HEK293T (cell line): ENCODE measurements at regions not wholly inside any gene's neighbourhood (a gene's known extent, or its start where the extent isn't known, plus 50 kb on each side); places are given as distances from the start of the nearest gene placed in this dataset.

Experiments used
- CTCF ChIA-PET: fragments of 350-600 bp; formaldehyde crosslinking; extraction: SDS; loops from one replicate; lab custom pipeline; 2021; ENCODE audit warnings: antibody characterized with exemption, inconsistent platforms; lab: Yijun Ruan, JAX
- POLR2A ChIA-PET: fragments of 350-600 bp; formaldehyde crosslinking; extraction: SDS; loops from one replicate; lab custom pipeline; 2020; ENCODE audit warnings: antibody characterized with exemption, inconsistent platforms; lab: Yijun Ruan, JAX
- DNase-seq: peaks from one replicate; pipeline ENCODE4 v3.0.0; 2012; ENCODE audit warnings: mixed read lengths; ENCODE audit errors: extremely low spot score
- ARNT ChIP-seq: fragments of 450-650 bp; IDR thresholded peaks from 2 replicates; pipeline ENCODE4 v1.6.1; 2017; ENCODE audit warnings: mild to moderate bottlenecking
- BHLHE40 ChIP-seq: fragments of 450-650 bp; IDR thresholded peaks from 2 replicates; pipeline ENCODE4 v1.6.1; 2016; ENCODE audit warnings: mild to moderate bottlenecking, moderate library complexity, borderline replicate concordance
- CTBP1 ChIP-seq: fragments of 450-650 bp; IDR thresholded peaks from 2 replicates; pipeline ENCODE4 v1.6.1; 2016; ENCODE audit warnings: borderline replicate concordance
- ELF4 ChIP-seq: fragments of 450-650 bp; IDR thresholded peaks from 2 replicates; pipeline ENCODE4 v1.6.1; 2017; ENCODE audit warnings: antibody characterized with exemption
- FOXA1 ChIP-seq: fragments of 450-650 bp; IDR thresholded peaks from 2 replicates; pipeline ENCODE4 v1.6.1; 2016; ENCODE audit warnings: mild to moderate bottlenecking
- FOXK2 ChIP-seq: fragments of 450-650 bp; IDR thresholded peaks from 2 replicates; pipeline ENCODE4 v1.6.1; 2016; ENCODE audit warnings: mild to moderate bottlenecking
- FOXM1 ChIP-seq: fragments of 450-650 bp; IDR thresholded peaks from 2 replicates; pipeline ENCODE4 v1.6.1; 2017; ENCODE audit warnings: mild to moderate bottlenecking, borderline replicate concordance
- HDGF ChIP-seq: fragments of 450-650 bp; IDR thresholded peaks from 2 replicates; pipeline ENCODE4 v1.6.1; 2017; ENCODE audit warnings: antibody characterized with exemption, borderline replicate concordance
- L3MBTL2 ChIP-seq: fragments of 450-650 bp; conservative IDR thresholded peaks from 2 replicates; pipeline ENCODE4 v1.6.1; 2016; ENCODE audit warnings: mild to moderate bottlenecking
- LEF1 ChIP-seq: fragments of 450-650 bp; IDR thresholded peaks from 2 replicates; pipeline ENCODE4 v1.6.1; 2017; ENCODE audit warnings: mild to moderate bottlenecking, borderline replicate concordance
- NFRKB ChIP-seq: fragments of 450-650 bp; IDR thresholded peaks from 2 replicates; pipeline ENCODE4 v1.6.1; 2016; ENCODE audit warnings: mild to moderate bottlenecking, moderate library complexity
- PKNOX1 ChIP-seq: fragments of 450-650 bp; IDR thresholded peaks from 2 replicates; pipeline ENCODE4 v1.6.1; 2016
- SP1 ChIP-seq: fragments of 450-650 bp; IDR thresholded peaks from 2 replicates; pipeline ENCODE4 v1.6.1; 2017
- SUZ12 ChIP-seq: fragments of 450-650 bp; IDR thresholded peaks from 2 replicates; pipeline ENCODE4 v1.6.1; 2016; ENCODE audit warnings: mild to moderate bottlenecking
- TARDBP ChIP-seq: fragments of 450-650 bp; IDR thresholded peaks from 2 replicates; pipeline ENCODE4 v1.6.1; 2016
- ZNF384 ChIP-seq: fragments of 450-650 bp; IDR thresholded peaks from 2 replicates; pipeline ENCODE4 v1.6.1; 2016

DNA sequence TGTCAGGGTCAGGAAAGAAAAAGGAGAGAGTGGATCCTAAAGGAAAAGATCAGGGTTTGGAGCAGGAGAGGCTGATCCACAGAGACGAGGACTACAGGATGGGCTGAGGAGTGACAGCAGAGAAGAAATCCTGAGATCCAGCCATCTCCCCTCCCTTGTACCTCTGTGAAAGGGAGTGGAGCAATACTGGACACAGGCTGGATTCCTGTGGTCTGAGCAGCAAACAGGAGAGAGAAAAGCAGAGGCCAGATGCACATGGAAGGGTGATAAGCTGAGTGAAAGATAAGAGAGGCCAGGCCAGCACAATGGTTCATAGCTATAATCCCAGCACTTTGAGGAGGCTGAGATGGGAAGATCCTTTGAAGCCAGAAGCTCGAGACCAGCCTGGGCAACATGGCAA is 472.1 kb upstream of the TSHZ3 start:
- POLR2A ChIA-PET = no interaction called here
- DNase-seq = no peak
- CTCF ChIA-PET = no interaction called here
- TF ChIP-seq ARNT (no peak), HDGF (no peak), FOXA1 (no peak), FOXM1 (no peak), ZNF384 (no peak), SUZ12 (no peak), ELF4 (no peak), LEF1 (no peak), PKNOX1 (no peak), FOXK2 (no peak), CTBP1 (no peak), NFRKB (no peak), BHLHE40 (no peak), SP1 (no peak), L3MBTL2 (no peak)

DNA sequence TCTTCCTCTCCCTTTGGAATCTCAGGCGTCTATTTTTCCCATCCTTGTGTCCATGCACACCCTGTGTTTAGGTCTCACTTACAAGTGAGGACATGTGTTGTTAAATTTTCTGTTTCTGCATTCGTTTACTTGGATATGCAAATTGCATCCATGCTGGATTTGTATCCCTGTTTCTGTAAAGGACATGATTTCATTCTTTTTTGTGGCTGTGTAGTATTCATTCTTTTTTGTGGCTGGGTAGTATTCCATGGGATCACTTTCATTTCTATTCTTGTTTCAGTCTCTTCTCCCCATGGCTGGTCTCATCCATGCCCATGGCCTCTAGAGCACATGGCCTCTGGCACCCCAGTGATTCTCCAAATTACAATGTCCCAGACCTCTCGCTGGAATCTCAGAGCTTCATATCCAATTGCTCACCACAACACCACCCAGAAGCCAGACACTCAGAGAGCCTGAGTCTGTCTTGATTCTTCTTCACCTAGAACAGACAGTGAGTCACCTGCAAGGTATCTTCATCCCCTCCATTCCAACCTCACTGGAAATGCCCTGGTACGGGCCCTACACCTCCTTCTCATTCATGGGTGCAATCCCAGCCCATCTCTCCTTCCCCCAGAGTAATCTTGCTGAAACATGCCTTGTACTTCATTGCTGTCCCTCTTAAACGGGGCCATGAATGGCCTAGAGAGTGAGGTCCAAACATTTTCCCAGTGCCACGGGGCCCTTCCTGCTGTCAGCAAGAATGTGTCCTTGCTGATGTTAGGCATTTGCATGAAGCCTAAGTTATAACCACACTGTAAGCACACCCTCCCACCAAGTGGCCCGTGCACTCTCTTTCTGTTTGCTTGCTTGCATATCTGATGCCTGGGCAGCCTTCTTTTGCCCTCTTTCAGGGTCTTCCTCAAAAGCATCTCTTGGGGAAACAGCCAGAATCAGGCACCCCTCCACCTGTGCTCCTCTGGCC is 476.2 kb upstream of the TSHZ3 start:
- POLR2A ChIA-PET = no interaction called here
- DNase-seq = no peak

DNA sequence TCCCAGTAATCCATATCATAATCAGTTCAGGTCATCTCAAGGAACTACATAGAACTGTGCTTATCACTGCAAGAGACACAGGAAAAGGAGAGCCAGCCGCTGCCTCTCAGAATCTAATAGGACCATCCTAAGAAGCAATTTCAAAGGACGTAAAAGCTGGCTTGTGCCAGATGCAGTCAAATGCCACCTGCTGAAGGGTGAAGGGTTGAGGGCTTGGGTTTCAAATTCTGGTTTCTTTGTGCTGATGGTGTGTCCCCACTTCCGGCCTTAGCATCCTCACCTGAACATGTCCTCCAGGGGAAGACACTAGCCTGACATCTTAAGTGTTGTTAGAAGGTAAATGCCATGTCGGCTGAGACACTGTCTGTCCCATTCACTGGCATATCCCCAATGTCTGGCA is 477.1 kb upstream of the TSHZ3 start:
- TF ChIP-seq L3MBTL2 (no peak), BHLHE40 (no peak), PKNOX1 (no peak), ELF4 (no peak), ARNT (no peak), ZNF384 (no peak), SP1 (no peak), FOXA1 (no peak), HDGF (no peak)
- ChIA-PET CTCF (no interaction called here), POLR2A (no interaction called here)
- no peak for DNase-seq

More for the DNA sequence above, 476.2 kb upstream of the TSHZ3 start:
- CTCF ChIA-PET = no interaction called here
- TF ChIP-seq FOXA1 (no peak), L3MBTL2 (no peak), LEF1 (no peak), HDGF (no peak), FOXK2 (no peak), PKNOX1 (no peak), TARDBP (no peak)

- TF ChIP-seq CTBP1 (no peak), ZNF384 (no peak), FOXK2 (no peak), ELF4 (no peak), ARNT (no peak)
- POLR2A ChIA-PET = no interaction called here
- no peak for DNase-seq
- CTCF ChIA-PET = no interaction called here
Observed at GRCh38 chr19:31831421-31832175, 482.4 kb upstream of the TSHZ3 start.

GRCh38 chr19:31832176-31832548 is 482.9 kb upstream of the TSHZ3 start:
- POLR2A ChIA-PET = no interaction called here
- TF ChIP-seq NFRKB (no peak), BHLHE40 (no peak), ZNF384 (no peak), SUZ12 (no peak), CTBP1 (no peak), LEF1 (no peak), FOXK2 (no peak), FOXA1 (no peak), FOXM1 (no peak), HDGF (no peak), TARDBP (no peak), ARNT (no peak), SP1 (no peak), L3MBTL2 (no peak), ELF4 (no peak), PKNOX1 (no peak)
- CTCF ChIA-PET = no interaction called here
- no peak for DNase-seq
